Heart left ventricle (tissue), 13 donors: ENCODE measurements at regions not wholly inside any gene's neighbourhood (a gene's known extent, or its start where the extent isn't known, plus 50 kb on each side); places are given as distances from the start of the nearest gene placed in this dataset.

Experiments
- POLR2A ChIP-seq, 2 donors: fragments of 450-650 bp; IDR thresholded peaks; one replicate each; pipeline ENCODE4 v1.6.1; 2017; ENCODE audit warnings: antibody characterized with exemption in 2 of 2, mild to moderate bottlenecking in 2 of 2, moderate library complexity in 2 of 2
- TF ChIP-seq, protein P1 (sequence below), 12 donors: fragments of 200-600 bp; sonication (generic) in 4 of 12; IDR thresholded peaks; one replicate each; pipeline versions ENCODE4 v1.5.0 to v1.8.0; 2018 to 2022; ENCODE audit warnings: antibody characterized with exemption in 12 of 12, mild to moderate bottlenecking in 5 of 12
- donor health status: ischemic (EF 13 %, LVEDD 7.1; RV severe dilation, severe dysfunction).
- donor health status: DM: no; HTN: yes; CAD: no.
- donor health status: DM: no; HTN: no; CAD: no.
- donor health status: ischemic (EF 25% LVEDD 6.9; RV normal size, moderate dysfunction).
- donor health status: ischemic (EF 25% LVEDD 5.7; RV mildly dilated, moderate dysfunction).
- donor health status: ischemic (EF 35%, LVEDD 5.7; RV mildly dilated, moderate dysfunction).
- donor health status: nonischemic (EF 11% LVEDD 7.7; RV severe dilation, severe dysfunction).
- donor health status: DM: yes; HTN: yes; CAD: no.
- donor health status: PGD.
- donor health status: ischemic (EF 29% LVEDD 5.4; RV normal size, mild dysfunction).
- donor health status: nonischemic (EF 23%, LVEDD 6.1; RV moderate dilation, normal function).

DNA sequence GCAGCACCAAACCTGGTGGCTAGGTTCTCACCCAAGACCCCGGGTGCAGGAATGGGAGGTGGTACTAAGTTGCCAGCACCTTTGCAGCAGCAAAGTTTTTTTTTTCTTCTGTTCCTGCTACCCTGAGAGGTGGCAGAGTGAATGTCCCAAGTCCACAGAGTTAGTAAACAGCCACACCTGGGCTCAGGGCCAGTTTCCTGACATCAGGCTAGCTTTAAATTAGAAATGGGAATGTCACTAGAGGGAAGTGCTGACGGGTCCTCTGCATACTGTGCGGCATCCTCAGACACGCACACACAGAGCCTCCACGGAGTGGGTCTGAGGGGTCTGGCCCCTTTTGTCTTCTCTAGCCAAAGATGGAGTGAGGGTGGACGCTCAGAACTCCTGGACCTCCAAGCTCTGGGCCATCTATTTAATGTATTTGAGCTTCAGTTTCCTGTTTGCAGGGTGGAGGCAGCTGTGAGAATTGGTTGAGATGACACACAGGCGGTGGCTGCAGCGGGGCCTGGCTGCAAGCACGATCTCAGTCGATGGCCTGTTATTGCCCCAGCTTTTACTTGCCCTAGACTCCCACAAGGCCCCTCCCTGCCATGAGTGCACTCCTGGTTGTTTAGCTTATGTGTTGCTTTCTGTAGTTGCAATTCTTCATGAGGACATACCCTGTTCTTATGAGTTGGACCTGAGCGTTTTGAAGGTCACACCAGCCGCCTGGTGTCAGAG is 751.4 kb upstream of the HS6ST1 start:
- TF ChIP-seq, protein P1, sequence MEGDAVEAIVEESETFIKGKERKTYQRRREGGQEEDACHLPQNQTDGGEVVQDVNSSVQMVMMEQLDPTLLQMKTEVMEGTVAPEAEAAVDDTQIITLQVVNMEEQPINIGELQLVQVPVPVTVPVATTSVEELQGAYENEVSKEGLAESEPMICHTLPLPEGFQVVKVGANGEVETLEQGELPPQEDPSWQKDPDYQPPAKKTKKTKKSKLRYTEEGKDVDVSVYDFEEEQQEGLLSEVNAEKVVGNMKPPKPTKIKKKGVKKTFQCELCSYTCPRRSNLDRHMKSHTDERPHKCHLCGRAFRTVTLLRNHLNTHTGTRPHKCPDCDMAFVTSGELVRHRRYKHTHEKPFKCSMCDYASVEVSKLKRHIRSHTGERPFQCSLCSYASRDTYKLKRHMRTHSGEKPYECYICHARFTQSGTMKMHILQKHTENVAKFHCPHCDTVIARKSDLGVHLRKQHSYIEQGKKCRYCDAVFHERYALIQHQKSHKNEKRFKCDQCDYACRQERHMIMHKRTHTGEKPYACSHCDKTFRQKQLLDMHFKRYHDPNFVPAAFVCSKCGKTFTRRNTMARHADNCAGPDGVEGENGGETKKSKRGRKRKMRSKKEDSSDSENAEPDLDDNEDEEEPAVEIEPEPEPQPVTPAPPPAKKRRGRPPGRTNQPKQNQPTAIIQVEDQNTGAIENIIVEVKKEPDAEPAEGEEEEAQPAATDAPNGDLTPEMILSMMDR (IDR thresholded peaks at IDR 0.05): no peak
- TF ChIP-seq POLR2A (IDR thresholded peaks at IDR 0.05): no peak
